ENCODE measurements at regions not wholly inside any gene's neighbourhood (a gene's known extent, or its start where the extent isn't known, plus 50 kb on each side); places are given as distances from the start of the nearest gene placed in this dataset.

- ATAC-seq (replicated peaks) (no peak), DNase-seq (no peak)
- Mint-ChIP-seq H3K4me3 (no peak overlapping the region), H3K4me1 (no peaks in the 10 kb centered on the region), H3K27ac (no peak overlapping the region), H3K9me3 (no peaks in the 10 kb centered on the region), H3K27me3 (no peaks in the 10 kb centered on the region), H3K36me3 (no peaks in the 10 kb centered on the region)
Measured at GRCh38 chr2:183253441-183254130, 129.3 kb downstream of the NUP35 start.

- ATAC-seq (replicated peaks), result no peak
- Mint-ChIP-seq H3K4me1 (no peaks in the 10 kb centered on the region), H3K27me3 (no peaks in the 10 kb centered on the region), H3K36me3 (no peaks in the 10 kb centered on the region), H3K9me3 (no peaks in the 10 kb centered on the region), H3K4me3 (no peak overlapping the region), H3K27ac (no peak overlapping the region)
- DNase-seq, result no peak
Measured at GRCh38 chr2:183255411-183255810, 131.2 kb downstream of the NUP35 start.

- no peak for DNase-seq
- H3K27me3 Mint-ChIP-seq, result no peaks in the 10 kb centered on the region
- no peak overlapping the region for H3K4me3 Mint-ChIP-seq
- peak in 1 of 2 donors; percentile 23 for ATAC-seq (replicated peaks)
- no peak overlapping the region for H3K27ac Mint-ChIP-seq
- H3K4me1 Mint-ChIP-seq, result no peaks in the 10 kb centered on the region
- H3K36me3 Mint-ChIP-seq, result peaks cover 0 to 6% of the 10 kb centered on the region in 2 donors
- H3K9me3 Mint-ChIP-seq, result peaks cover 0 to 3% of the 10 kb centered on the region in 2 donors
Measured at GRCh38 chr2:183259921-183260320, 135.7 kb downstream of the NUP35 start.

GRCh38 chr2:183260527-183260926 is 136.3 kb downstream of the NUP35 start:
- no peak for DNase-seq
- Mint-ChIP-seq H3K27ac (no peak overlapping the region), H3K36me3 (peaks cover 0 to 6% of the 10 kb centered on the region in 2 donors), H3K4me3 (no peak overlapping the region), H3K27me3 (no peaks in the 10 kb centered on the region), H3K4me1 (no peaks in the 10 kb centered on the region), H3K9me3 (peaks cover 0 to 3% of the 10 kb centered on the region in 2 donors)
- no peak for ATAC-seq (replicated peaks)

GRCh38 chr2:183264890-183265535 is 140.8 kb downstream of the NUP35 start:
- H3K4me1 Mint-ChIP-seq, result peaks cover 0 to 15% of the 10 kb centered on the region in 2 donors
- no peak for ATAC-seq (replicated peaks)
- no peak for DNase-seq
- no peak overlapping the region for H3K4me3 Mint-ChIP-seq
- no peaks in the 10 kb centered on the region for H3K27me3 Mint-ChIP-seq
- no peak overlapping the region for H3K27ac Mint-ChIP-seq
- peaks cover 0 to 6% of the 10 kb centered on the region in 2 donors for H3K36me3 Mint-ChIP-seq
- H3K9me3 Mint-ChIP-seq, result peaks cover 0 to 7% of the 10 kb centered on the region in 2 donors

GRCh38 chr2:183267148-183267827 is 143.0 kb downstream of the NUP35 start:
- H3K36me3 Mint-ChIP-seq, result no peaks in the 10 kb centered on the region

GRCh38 chr2:183269956-183270355 is 145.7 kb downstream of the NUP35 start:
- no peak for ATAC-seq (replicated peaks)
- H3K4me1 Mint-ChIP-seq, result peaks cover 0 to 15% of the 10 kb centered on the region in 2 donors
- no peak for DNase-seq
- H3K9me3 Mint-ChIP-seq, result peaks cover 4 to 10% of the 10 kb centered on the region in 2 donors
- H3K36me3 Mint-ChIP-seq, result no peaks in the 10 kb centered on the region
- no peak overlapping the region for H3K27ac Mint-ChIP-seq
- H3K4me3 Mint-ChIP-seq, result no peak overlapping the region
- no peaks in the 10 kb centered on the region for H3K27me3 Mint-ChIP-seq

More at GRCh38 chr2:183267148-183267827, 143.0 kb downstream of the NUP35 start:
- Mint-ChIP-seq H3K27ac (no peak overlapping the region), H3K4me1 (peaks cover 0 to 15% of the 10 kb centered on the region in 2 donors), H3K27me3 (no peaks in the 10 kb centered on the region), H3K9me3 (peaks cover 4 to 8% of the 10 kb centered on the region in 2 donors), H3K4me3 (no peak overlapping the region)
- DNase-seq (peak; percentile 6), ATAC-seq (replicated peaks) (peak; percentile 74 to 88)

GRCh38 chr2:183283209-183283608 is 159.0 kb downstream of the NUP35 start:
- Mint-ChIP-seq H3K27me3 (no peaks in the 10 kb centered on the region), H3K4me3 (no peak overlapping the region), H3K27ac (no peak overlapping the region), H3K4me1 (no peaks in the 10 kb centered on the region), H3K9me3 (peaks cover 1 to 5% of the 10 kb centered on the region in 2 donors), H3K36me3 (no peaks in the 10 kb centered on the region)
- DNase-seq (no peak), ATAC-seq (replicated peaks) (no peak)

- H3K9me3 Mint-ChIP-seq, result peaks cover 5% of the 10 kb centered on the region in 2 donors
- H3K36me3 Mint-ChIP-seq, result no peaks in the 10 kb centered on the region
- ATAC-seq (replicated peaks) (no peak), DNase-seq (no peak)
- no peak overlapping the region for H3K27ac Mint-ChIP-seq
- no peaks in the 10 kb centered on the region for H3K27me3 Mint-ChIP-seq
- H3K4me3 Mint-ChIP-seq, result no peak overlapping the region
- no peaks in the 10 kb centered on the region for H3K4me1 Mint-ChIP-seq
Measured at GRCh38 chr2:183284606-183285005, 160.4 kb downstream of the NUP35 start.

GRCh38 chr2:183291436-183291835 is 167.2 kb downstream of the NUP35 start:
- Mint-ChIP-seq H3K4me3 (no peak overlapping the region), H3K27ac (no peak overlapping the region), H3K4me1 (no peaks in the 10 kb centered on the region), H3K36me3 (no peaks in the 10 kb centered on the region), H3K27me3 (no peaks in the 10 kb centered on the region), H3K9me3 (peaks cover 7% of the 10 kb centered on the region in 2 donors)
- ATAC-seq (replicated peaks), result no peak
- no peak for DNase-seq

- Mint-ChIP-seq H3K27me3 (no peaks in the 10 kb centered on the region), H3K4me1 (no peaks in the 10 kb centered on the region), H3K27ac (no peak overlapping the region), H3K4me3 (no peak overlapping the region), H3K9me3 (peaks cover 7% of the 10 kb centered on the region in 2 donors), H3K36me3 (no peaks in the 10 kb centered on the region)
- no peak for ATAC-seq (replicated peaks)
- DNase-seq, result no peak
Measured at GRCh38 chr2:183292028-183292427, 167.8 kb downstream of the NUP35 start.

GRCh38 chr2:183339311-183339710 is 215.1 kb downstream of the NUP35 start:
- no peaks in the 10 kb centered on the region for H3K36me3 Mint-ChIP-seq
- ATAC-seq (replicated peaks) (no peak), DNase-seq (no peak)
- no peaks in the 10 kb centered on the region for H3K4me1 Mint-ChIP-seq
- H3K4me3 Mint-ChIP-seq, result no peak overlapping the region
- H3K9me3 Mint-ChIP-seq, result no peaks in the 10 kb centered on the region
- H3K27ac Mint-ChIP-seq, result no peak overlapping the region
- no peaks in the 10 kb centered on the region for H3K27me3 Mint-ChIP-seq

- H3K4me3 Mint-ChIP-seq, result no peak overlapping the region
- no peaks in the 10 kb centered on the region for H3K4me1 Mint-ChIP-seq
- H3K36me3 Mint-ChIP-seq, result no peaks in the 10 kb centered on the region
- ATAC-seq (replicated peaks), result no peak
- no peaks in the 10 kb centered on the region for H3K9me3 Mint-ChIP-seq
- no peak for DNase-seq
- no peaks in the 10 kb centered on the region for H3K27me3 Mint-ChIP-seq
- no peak overlapping the region for H3K27ac Mint-ChIP-seq
Measured at GRCh38 chr2:183341057-183341456, 216.8 kb downstream of the NUP35 start.

GRCh38 chr2:183347969-183348368 is 223.7 kb downstream of the NUP35 start:
- Mint-ChIP-seq H3K27ac (no peak overlapping the region), H3K27me3 (no peaks in the 10 kb centered on the region), H3K4me1 (peaks cover 0 to 1% of the 10 kb centered on the region in 2 donors), H3K9me3 (peaks cover 0 to 2% of the 10 kb centered on the region in 2 donors), H3K36me3 (no peaks in the 10 kb centered on the region), H3K4me3 (no peak overlapping the region)
- DNase-seq (no peak), ATAC-seq (replicated peaks) (no peak)

GRCh38 chr2:183348492-183348891 is 224.2 kb downstream of the NUP35 start:
- Mint-ChIP-seq H3K4me1 (peaks cover 0 to 1% of the 10 kb centered on the region in 2 donors), H3K36me3 (no peaks in the 10 kb centered on the region), H3K27ac (no peak overlapping the region), H3K27me3 (no peaks in the 10 kb centered on the region), H3K4me3 (no peak overlapping the region), H3K9me3 (peaks cover 0 to 2% of the 10 kb centered on the region in 2 donors)
- no peak for DNase-seq
- ATAC-seq (replicated peaks), result peak; percentile 31 to 38
